ENCODE measurements at regions not wholly inside any gene's neighbourhood (a gene's known extent, or its start where the extent isn't known, plus 50 kb on each side); places are given as distances from the start of the nearest gene placed in this dataset.
"Not testable (repeated sequence)": the region's sequence is repeated elsewhere in the genome, so short reads cannot be mapped to it uniquely, and the experiment has no call there.

- intact Hi-C loops (cut with micrococcal nuclease; ENCODE audit: unreplicated experiment); in situ Hi-C loops (cut with MboI); H2AFZ ChIP-seq (ENCODE audit: control insufficient read depth, low read depth, low read length); H3K27me3 ChIP-seq (replicated peaks in 1 of 2; ENCODE audit: control insufficient read depth in 2 of 2, insufficient read depth in 2 of 2, low read length in 1 of 2); H3K4me2 ChIP-seq (ENCODE audit: control insufficient read depth, insufficient read depth); SMC1A ChIA-PET (ENCODE audit: uncharacterized antibody, unreplicated experiment); H3K4me1 ChIP-seq (ENCODE audit: control insufficient read depth, insufficient read depth, low read length); RAD21 ChIA-PET (ENCODE audit: unreplicated experiment); BruUV-seq (replicated peaks); H3K9me3 ChIP-seq (replicated peaks; ENCODE audit: control insufficient read depth, insufficient read depth, low read length); FAIRE-seq; DNase-seq (ENCODE audit: low read depth, low spot score); ATAC-seq; POLR2A ChIA-PET; H3K27ac ChIP-seq (ENCODE audit: control insufficient read depth, insufficient read depth); H3K4me3 ChIP-seq; H3K79me2 ChIP-seq (ENCODE audit: control insufficient read depth, insufficient read depth, low read length); H4K20me1 ChIP-seq (ENCODE audit: control insufficient read depth, insufficient read depth); H3K9ac ChIP-seq (ENCODE audit: control insufficient read depth, insufficient read depth, low read length); CTCF ChIA-PET; H3K36me3 ChIP-seq (ENCODE audit: control insufficient read depth in 2 of 2, insufficient read depth in 2 of 2, low read length in 1 of 2): not testable (repeated sequence)
- WGBS (ENCODE audit: insufficient coverage, insufficient replicate concordance, low lambda C conversion rate, missing lambda C conversion rate): 23% methylated on average over 4 of the region's 4 CpGs
These were observed 109.7 kb upstream of the PITX1 start for GRCh38 chr5:135143682-135144081.

GRCh38 chr5:135141303-135142268 lies 107.6 kb upstream of the PITX1 start:
- Histone ChIP-seq H3K4me2 (ENCODE audit: control insufficient read depth, insufficient read depth) (no peak overlapping the region), H3K4me1 (ENCODE audit: control insufficient read depth, insufficient read depth, low read length) (no peaks in the 10 kb centered on the region), H3K27ac (ENCODE audit: control insufficient read depth, insufficient read depth) (no peak overlapping the region), H2AFZ (ENCODE audit: control insufficient read depth, low read depth, low read length) (no peak overlapping the region), H3K27me3 (replicated peaks in 1 of 2; ENCODE audit: control insufficient read depth in 2 of 2, insufficient read depth in 2 of 2, low read length in 1 of 2) (no peaks in the 10 kb centered on the region), H3K9me3 (replicated peaks; ENCODE audit: control insufficient read depth, insufficient read depth, low read length) (no peaks in the 10 kb centered on the region), H3K9ac (ENCODE audit: control insufficient read depth, insufficient read depth, low read length) (no peak overlapping the region), H3K4me3 (no peak overlapping the region), H3K36me3 (ENCODE audit: control insufficient read depth in 2 of 2, insufficient read depth in 2 of 2, low read length in 1 of 2) (no peaks in the 10 kb centered on the region), H4K20me1 (ENCODE audit: control insufficient read depth, insufficient read depth) (no peaks in the 10 kb centered on the region), H3K79me2 (ENCODE audit: control insufficient read depth, insufficient read depth, low read length) (no peaks in the 10 kb centered on the region)
- no peak for TF ChIP-seq CBFB (IDR thresholded peaks at IDR 0.05; ENCODE audit: low read depth)
- TF ChIP-seq PRDM15 (CRISPR knock-in tag; IDR thresholded peaks at IDR 0.05): no peak
- TF ChIP-seq HDAC2 (IDR thresholded peaks at IDR 0.05): no peak
- no peak for TF ChIP-seq MYB (IDR thresholded peaks at IDR 0.05; ENCODE audit: borderline replicate concordance, low read depth, low read length)
- TF ChIP-seq NFYB (IDR thresholded peaks at IDR 0.05; ENCODE audit: insufficient read depth, low read depth, low read length): no peak
- no peak for TF ChIP-seq REST (IDR thresholded peaks at IDR 0.05; ENCODE audit: low read depth, low read length)
- POLR2A ChIA-PET: no interaction called here
- RAD21 ChIA-PET (ENCODE audit: unreplicated experiment): no interaction called here
- intact Hi-C loops (cut with micrococcal nuclease; ENCODE audit: unreplicated experiment) (no loop called here), in situ Hi-C loops (cut with MboI) (no loop called here)
- DNase-seq (ENCODE audit: low read depth, low spot score) (no peak), ATAC-seq (no peak), FAIRE-seq (no peak)
- no TSS peak for BruUV-seq (replicated peaks)
- CTCF ChIA-PET: no interaction called here
- SMC1A ChIA-PET (ENCODE audit: uncharacterized antibody, unreplicated experiment): no interaction called here
- WGBS (ENCODE audit: insufficient coverage, insufficient replicate concordance, low lambda C conversion rate, missing lambda C conversion rate): 40% methylated on average over 13 of the region's 13 CpGs
